GM23338 (cell line): ENCODE measurements at regions not wholly inside any gene's neighbourhood (a gene's known extent, or its start where the extent isn't known, plus 50 kb on each side); places are given as distances from the start of the nearest gene placed in this dataset.

Source experiments
- ATAC-seq: fragments of 200-7000 bp; cut with Tn5 transposase; 3 replicates; pipeline ENCODE4 v1.9.1; 2020
- DNase-seq: peaks from one replicate; pipeline ENCODE4 v3.0.0-alpha.2; 2015; ENCODE audit warnings: low spot score
- H2AFZ ChIP-seq: fragments of 200-600 bp; sonication (generic); 2 replicates; pipeline ENCODE4 v1.8.0; 2016; ENCODE audit warnings: antibody characterized with exemption, mild to moderate bottlenecking, moderate library complexity
- H3F3A ChIP-seq: fragments of 200-600 bp; sonication (generic); replicated peaks from 2 replicates; pipeline ENCODE4 v1.8.0; 2017; ENCODE audit warnings: antibody characterized with exemption, mixed run types, low read depth
- H3K27ac ChIP-seq: fragments of 200-600 bp; sonication (generic); 2 replicates; pipeline ENCODE4 v1.6.1; 2016; ENCODE audit warnings: low read depth
- H3K27me3 ChIP-seq: fragments of 200-600 bp; sonication (generic); 2 replicates; pipeline ENCODE4 v1.8.0; 2016; ENCODE audit warnings: mild to moderate bottlenecking, mixed run types, moderate library complexity; ENCODE audit not compliant: insufficient read depth
- H3K36me3 ChIP-seq: fragments of 200-600 bp; sonication (generic); 2 replicates; pipeline ENCODE4 v1.8.0; 2016; ENCODE audit warnings: mild to moderate bottlenecking; ENCODE audit not compliant: insufficient read depth
- H3K4me1 ChIP-seq: fragments of 200-600 bp; sonication (generic); 2 replicates; pipeline ENCODE4 v1.8.0; 2016; ENCODE audit warnings: mild to moderate bottlenecking, moderate library complexity; ENCODE audit not compliant: insufficient read depth
- H3K4me2 ChIP-seq: fragments of 200-600 bp; sonication (generic); 2 replicates; pipeline ENCODE4 v1.7.1; 2017; ENCODE audit warnings: mixed run types
- H3K4me3 ChIP-seq: fragments of 200-600 bp; sonication (generic); 2 replicates; pipeline ENCODE4 v1.6.1; 2016; ENCODE audit warnings: mixed run types
- H3K79me2 ChIP-seq: fragments of 200-600 bp; sonication (generic); replicated peaks from 2 replicates; pipeline ENCODE4 v1.8.0; 2017; ENCODE audit warnings: mild to moderate bottlenecking; ENCODE audit not compliant: insufficient read depth
- H3K9me2 ChIP-seq: fragments of 200-600 bp; sonication (generic); 2 replicates; pipeline ENCODE4 v1.8.0; 2017; ENCODE audit not compliant: insufficient read depth
- H4K20me1 ChIP-seq: fragments of 200-600 bp; sonication (generic); replicated peaks from 2 replicates; pipeline ENCODE4 v1.8.0; 2017; ENCODE audit warnings: mild to moderate bottlenecking; ENCODE audit not compliant: insufficient read depth
- H3K27ac Mint-ChIP-seq: 2 replicates; pipeline ENCODE4 v1.8.0; 2020; ENCODE audit warnings: inconsistent platforms, mild to moderate bottlenecking, moderate library complexity, mixed read lengths
- H3K27me3 Mint-ChIP-seq: 3 replicates; pipeline ENCODE4 v1.8.0; 2022; ENCODE audit warnings: low read depth, mild to moderate bottlenecking, moderate library complexity, mixed read lengths, inconsistent platforms; ENCODE audit not compliant: insufficient read depth, poor library complexity
- H3K36me3 Mint-ChIP-seq: 3 replicates; pipeline ENCODE4 v1.8.0; 2021; ENCODE audit warnings: low read depth, mild to moderate bottlenecking, inconsistent platforms, moderate library complexity, mixed read lengths
- H3K4me1 Mint-ChIP-seq: 3 replicates; pipeline ENCODE4 v1.8.0; 2020; ENCODE audit warnings: mild to moderate bottlenecking, inconsistent platforms, mixed read lengths
- H3K4me3 Mint-ChIP-seq: 3 replicates; pipeline ENCODE4 v1.8.0; 2021; ENCODE audit warnings: moderate library complexity, mild to moderate bottlenecking, inconsistent platforms, mixed read lengths
- H3K9me3 Mint-ChIP-seq: 3 replicates; pipeline ENCODE4 v1.8.0; 2020; ENCODE audit warnings: moderate library complexity, mild to moderate bottlenecking, inconsistent platforms, mixed read lengths
- CREB1 ChIP-seq: fragments of 250-450 bp; sonication (Bioruptor Pico); IDR thresholded peaks from 2 replicates; pipeline ENCODE4 v1.5.0; 2020; ENCODE audit warnings: low read depth, mild to moderate bottlenecking, moderate library complexity
- EZH2phosphoT487 ChIP-seq: fragments of 200-600 bp; sonication (generic); IDR thresholded peaks from one replicate; pipeline ENCODE4 v1.8.1; 2018; ENCODE audit warnings: antibody characterized with exemption; ENCODE audit not compliant: unreplicated experiment
- TF ChIP-seq, protein P1 (sequence below): IDR thresholded peaks from one replicate; pipeline ENCODE4 v1.6.1; 2018; ENCODE audit warnings: antibody characterized with exemption; ENCODE audit not compliant: unreplicated experiment
- TF ChIP-seq, protein P2 (sequence below): IDR thresholded peaks from 2 replicates; pipeline ENCODE4 v1.6.1; 2016; ENCODE audit warnings: antibody characterized with exemption
- TF ChIP-seq, protein P3 (sequence below): fragments of 250-450 bp; sonication (Bioruptor Pico); IDR thresholded peaks from 2 replicates; pipeline ENCODE4 v1.5.0; 2020; ENCODE audit warnings: mild to moderate bottlenecking, moderate library complexity

DNA sequence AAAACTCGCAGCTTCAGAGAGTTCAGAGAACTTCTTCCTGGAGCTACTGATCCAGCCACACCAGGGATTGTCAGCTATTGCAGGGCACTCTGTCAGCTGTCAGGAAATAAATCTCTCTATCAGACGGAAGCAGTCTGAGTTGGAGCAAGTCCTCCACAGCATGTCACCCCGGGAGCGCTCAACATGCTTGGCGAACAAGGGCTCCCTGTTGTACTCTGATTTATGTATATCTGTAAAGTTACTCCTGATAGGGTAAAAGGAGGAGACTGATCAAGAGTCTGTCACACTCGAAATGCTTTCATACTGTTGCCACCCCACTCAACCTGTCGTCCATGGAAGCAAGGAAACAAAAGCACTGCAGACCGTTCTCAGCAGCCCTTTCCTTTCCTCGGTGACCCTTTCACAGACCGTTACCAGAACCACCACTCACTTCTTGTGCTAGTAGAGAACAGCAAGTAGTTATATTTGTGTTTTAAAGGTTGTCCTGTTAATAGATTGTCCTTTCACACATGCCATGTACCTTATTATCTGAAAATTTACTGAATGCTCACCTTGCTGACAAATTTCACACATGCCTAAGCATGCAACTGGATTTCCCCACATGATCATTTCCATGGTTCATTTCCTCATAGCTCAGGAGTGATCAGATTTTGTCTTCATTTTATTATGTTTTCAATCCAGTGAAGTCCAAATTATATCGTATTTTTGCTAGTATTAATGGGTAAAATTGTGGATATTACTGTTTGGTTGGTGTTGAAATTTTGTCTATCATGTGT is 2108.9 kb upstream of the TENM3 start:
- H3K9me2 ChIP-seq: no peaks in the 10 kb centered on the region
- H3K79me2 ChIP-seq: no peaks in the 10 kb centered on the region
- TF ChIP-seq EZH2phosphoT487 (no peak), CREB1 (CRISPR knock-in tag) (no peak)
- TF ChIP-seq, protein P1, sequence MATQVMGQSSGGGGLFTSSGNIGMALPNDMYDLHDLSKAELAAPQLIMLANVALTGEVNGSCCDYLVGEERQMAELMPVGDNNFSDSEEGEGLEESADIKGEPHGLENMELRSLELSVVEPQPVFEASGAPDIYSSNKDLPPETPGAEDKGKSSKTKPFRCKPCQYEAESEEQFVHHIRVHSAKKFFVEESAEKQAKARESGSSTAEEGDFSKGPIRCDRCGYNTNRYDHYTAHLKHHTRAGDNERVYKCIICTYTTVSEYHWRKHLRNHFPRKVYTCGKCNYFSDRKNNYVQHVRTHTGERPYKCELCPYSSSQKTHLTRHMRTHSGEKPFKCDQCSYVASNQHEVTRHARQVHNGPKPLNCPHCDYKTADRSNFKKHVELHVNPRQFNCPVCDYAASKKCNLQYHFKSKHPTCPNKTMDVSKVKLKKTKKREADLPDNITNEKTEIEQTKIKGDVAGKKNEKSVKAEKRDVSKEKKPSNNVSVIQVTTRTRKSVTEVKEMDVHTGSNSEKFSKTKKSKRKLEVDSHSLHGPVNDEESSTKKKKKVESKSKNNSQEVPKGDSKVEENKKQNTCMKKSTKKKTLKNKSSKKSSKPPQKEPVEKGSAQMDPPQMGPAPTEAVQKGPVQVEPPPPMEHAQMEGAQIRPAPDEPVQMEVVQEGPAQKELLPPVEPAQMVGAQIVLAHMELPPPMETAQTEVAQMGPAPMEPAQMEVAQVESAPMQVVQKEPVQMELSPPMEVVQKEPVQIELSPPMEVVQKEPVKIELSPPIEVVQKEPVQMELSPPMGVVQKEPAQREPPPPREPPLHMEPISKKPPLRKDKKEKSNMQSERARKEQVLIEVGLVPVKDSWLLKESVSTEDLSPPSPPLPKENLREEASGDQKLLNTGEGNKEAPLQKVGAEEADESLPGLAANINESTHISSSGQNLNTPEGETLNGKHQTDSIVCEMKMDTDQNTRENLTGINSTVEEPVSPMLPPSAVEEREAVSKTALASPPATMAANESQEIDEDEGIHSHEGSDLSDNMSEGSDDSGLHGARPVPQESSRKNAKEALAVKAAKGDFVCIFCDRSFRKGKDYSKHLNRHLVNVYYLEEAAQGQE: no peak
- TF ChIP-seq, protein P2, sequence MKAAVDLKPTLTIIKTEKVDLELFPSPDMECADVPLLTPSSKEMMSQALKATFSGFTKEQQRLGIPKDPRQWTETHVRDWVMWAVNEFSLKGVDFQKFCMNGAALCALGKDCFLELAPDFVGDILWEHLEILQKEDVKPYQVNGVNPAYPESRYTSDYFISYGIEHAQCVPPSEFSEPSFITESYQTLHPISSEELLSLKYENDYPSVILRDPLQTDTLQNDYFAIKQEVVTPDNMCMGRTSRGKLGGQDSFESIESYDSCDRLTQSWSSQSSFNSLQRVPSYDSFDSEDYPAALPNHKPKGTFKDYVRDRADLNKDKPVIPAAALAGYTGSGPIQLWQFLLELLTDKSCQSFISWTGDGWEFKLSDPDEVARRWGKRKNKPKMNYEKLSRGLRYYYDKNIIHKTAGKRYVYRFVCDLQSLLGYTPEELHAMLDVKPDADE: no peak
- no peak overlapping the region for H3K4me2 ChIP-seq
- Mint-ChIP-seq H3K9me3 (no peaks in the 10 kb centered on the region), H3K4me1 (peaks cover 32% of the 10 kb centered on the region), H3K4me3 (no peak overlapping the region), H3K27ac (no peak overlapping the region; the same call in 1 of the 2 replicates), H3K36me3 (peaks cover 3% of the 10 kb centered on the region; the same call in 1 of the 3 replicates), H3K27me3 (peaks cover 1% of the 10 kb centered on the region)
- H3K4me3 ChIP-seq: no peak overlapping the region
- no peaks in the 10 kb centered on the region for H4K20me1 ChIP-seq
- DNase-seq (peak; percentile 30), ATAC-seq (peak; percentile 65)
- no peaks in the 10 kb centered on the region for H3K27me3 ChIP-seq
- no peak overlapping the region for H3K27ac ChIP-seq
- peaks cover 27% of the 10 kb centered on the region for H3K4me1 ChIP-seq
- H3F3A ChIP-seq: no peaks in the 10 kb centered on the region
- no peaks in the 10 kb centered on the region for H3K36me3 ChIP-seq
- no peak overlapping the region for H2AFZ ChIP-seq

DNA sequence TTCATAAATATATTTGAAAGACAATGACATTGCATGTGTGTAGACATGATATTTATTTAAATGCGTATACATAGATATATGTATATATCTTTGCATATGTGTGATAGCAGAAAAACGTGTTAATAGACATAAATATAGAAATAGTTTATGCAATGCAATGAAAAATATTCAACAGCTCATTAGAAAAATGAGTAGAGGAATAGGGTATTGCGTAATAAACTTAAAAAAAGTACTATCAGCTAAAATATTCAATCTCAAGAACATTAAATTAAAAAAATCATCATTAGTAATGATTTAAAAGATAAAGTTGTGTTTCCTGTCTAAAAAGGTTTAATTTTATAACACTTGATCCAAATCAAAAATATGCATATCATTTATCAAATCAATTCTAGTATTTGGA is 2101.5 kb upstream of the TENM3 start:
- Histone ChIP-seq H3K4me3 (no peak overlapping the region), H3K4me2 (no peak overlapping the region), H3K9me2 (no peaks in the 10 kb centered on the region), H2AFZ (no peak overlapping the region), H3K4me1 (peaks cover 11% of the 10 kb centered on the region; the same call in 1 of the 2 replicates), H3K27me3 (no peaks in the 10 kb centered on the region), H3F3A (no peaks in the 10 kb centered on the region), H3K79me2 (no peaks in the 10 kb centered on the region), H3K36me3 (no peaks in the 10 kb centered on the region), H3K27ac (no peak overlapping the region), H4K20me1 (no peaks in the 10 kb centered on the region)
- ATAC-seq (no peak), DNase-seq (no peak)
- H3K4me1 Mint-ChIP-seq: peaks cover 18% of the 10 kb centered on the region
- TF ChIP-seq, protein P3, sequence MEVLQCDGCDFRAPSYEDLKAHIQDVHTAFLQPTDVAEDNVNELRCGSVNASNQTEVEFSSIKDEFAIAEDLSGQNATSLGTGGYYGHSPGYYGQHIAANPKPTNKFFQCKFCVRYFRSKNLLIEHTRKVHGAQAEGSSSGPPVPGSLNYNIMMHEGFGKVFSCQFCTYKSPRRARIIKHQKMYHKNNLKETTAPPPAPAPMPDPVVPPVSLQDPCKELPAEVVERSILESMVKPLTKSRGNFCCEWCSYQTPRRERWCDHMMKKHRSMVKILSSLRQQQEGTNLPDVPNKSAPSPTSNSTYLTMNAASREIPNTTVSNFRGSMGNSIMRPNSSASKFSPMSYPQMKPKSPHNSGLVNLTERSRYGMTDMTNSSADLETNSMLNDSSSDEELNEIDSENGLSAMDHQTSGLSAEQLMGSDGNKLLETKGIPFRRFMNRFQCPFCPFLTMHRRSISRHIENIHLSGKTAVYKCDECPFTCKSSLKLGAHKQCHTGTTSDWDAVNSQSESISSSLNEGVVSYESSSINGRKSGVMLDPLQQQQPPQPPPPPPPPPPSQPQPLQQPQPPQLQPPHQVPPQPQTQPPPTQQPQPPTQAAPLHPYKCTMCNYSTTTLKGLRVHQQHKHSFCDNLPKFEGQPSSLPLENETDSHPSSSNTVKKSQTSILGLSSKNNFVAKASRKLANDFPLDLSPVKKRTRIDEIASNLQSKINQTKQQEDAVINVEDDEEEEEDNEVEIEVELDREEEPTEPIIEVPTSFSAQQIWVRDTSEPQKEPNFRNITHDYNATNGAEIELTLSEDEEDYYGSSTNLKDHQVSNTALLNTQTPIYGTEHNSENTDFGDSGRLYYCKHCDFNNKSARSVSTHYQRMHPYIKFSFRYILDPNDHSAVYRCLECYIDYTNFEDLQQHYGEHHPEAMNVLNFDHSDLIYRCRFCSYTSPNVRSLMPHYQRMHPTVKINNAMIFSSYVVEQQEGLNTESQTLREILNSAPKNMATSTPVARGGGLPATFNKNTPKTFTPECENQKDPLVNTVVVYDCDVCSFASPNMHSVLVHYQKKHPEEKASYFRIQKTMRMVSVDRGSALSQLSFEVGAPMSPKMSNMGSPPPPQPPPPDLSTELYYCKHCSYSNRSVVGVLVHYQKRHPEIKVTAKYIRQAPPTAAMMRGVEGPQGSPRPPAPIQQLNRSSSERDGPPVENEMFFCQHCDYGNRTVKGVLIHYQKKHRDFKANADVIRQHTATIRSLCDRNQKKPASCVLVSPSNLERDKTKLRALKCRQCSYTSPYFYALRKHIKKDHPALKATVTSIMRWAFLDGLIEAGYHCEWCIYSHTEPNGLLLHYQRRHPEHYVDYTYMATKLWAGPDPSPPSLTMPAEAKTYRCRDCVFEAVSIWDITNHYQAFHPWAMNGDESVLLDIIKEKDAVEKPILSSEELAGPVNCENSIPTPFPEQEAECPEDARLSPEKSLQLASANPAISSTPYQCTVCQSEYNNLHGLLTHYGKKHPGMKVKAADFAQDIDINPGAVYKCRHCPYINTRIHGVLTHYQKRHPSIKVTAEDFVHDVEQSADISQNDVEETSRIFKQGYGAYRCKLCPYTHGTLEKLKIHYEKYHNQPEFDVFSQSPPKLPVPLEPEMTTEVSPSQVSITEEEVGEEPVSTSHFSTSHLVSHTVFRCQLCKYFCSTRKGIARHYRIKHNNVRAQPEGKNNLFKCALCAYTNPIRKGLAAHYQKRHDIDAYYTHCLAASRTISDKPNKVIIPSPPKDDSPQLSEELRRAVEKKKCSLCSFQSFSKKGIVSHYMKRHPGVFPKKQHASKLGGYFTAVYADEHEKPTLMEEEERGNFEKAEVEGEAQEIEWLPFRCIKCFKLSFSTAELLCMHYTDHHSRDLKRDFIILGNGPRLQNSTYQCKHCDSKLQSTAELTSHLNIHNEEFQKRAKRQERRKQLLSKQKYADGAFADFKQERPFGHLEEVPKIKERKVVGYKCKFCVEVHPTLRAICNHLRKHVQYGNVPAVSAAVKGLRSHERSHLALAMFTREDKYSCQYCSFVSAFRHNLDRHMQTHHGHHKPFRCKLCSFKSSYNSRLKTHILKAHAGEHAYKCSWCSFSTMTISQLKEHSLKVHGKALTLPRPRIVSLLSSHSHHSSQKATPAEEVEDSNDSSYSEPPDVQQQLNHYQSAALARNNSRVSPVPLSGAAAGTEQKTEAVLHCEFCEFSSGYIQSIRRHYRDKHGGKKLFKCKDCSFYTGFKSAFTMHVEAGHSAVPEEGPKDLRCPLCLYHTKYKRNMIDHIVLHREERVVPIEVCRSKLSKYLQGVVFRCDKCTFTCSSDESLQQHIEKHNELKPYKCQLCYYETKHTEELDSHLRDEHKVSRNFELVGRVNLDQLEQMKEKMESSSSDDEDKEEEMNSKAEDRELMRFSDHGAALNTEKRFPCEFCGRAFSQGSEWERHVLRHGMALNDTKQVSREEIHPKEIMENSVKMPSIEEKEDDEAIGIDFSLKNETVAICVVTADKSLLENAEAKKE (CRISPR knock-in tag): no peak
- no peaks in the 10 kb centered on the region for H3K9me3 Mint-ChIP-seq
- H3K27me3 Mint-ChIP-seq: peaks cover 1% of the 10 kb centered on the region
- no peak overlapping the region for H3K27ac Mint-ChIP-seq
- no peak overlapping the region for H3K4me3 Mint-ChIP-seq
- no peaks in the 10 kb centered on the region for H3K36me3 Mint-ChIP-seq
